HUES48 (cell line): ENCODE measurements at regions not wholly inside any gene's neighbourhood (a gene's known extent, or its start where the extent isn't known, plus 50 kb on each side); places are given as distances from the start of the nearest gene placed in this dataset.
"Not testable (repeated sequence)": the region's sequence is repeated elsewhere in the genome, so short reads cannot be mapped to it uniquely, and the experiment has no call there.

Experiments
- H3K27ac ChIP-seq: one replicate; pipeline ENCODE4 v1.7.0; 2013; ENCODE audit warnings: low read depth, low read length, inconsistent platforms
- H3K27me3 ChIP-seq: 2 replicates; pipeline ENCODE4 v1.6.1; 2013; ENCODE audit warnings: mild to moderate bottlenecking, low read length; ENCODE audit not compliant: control insufficient read depth, insufficient read depth
- H3K36me3 ChIP-seq: 2 replicates; pipeline ENCODE4 v1.6.1; 2013; ENCODE audit warnings: low read length; ENCODE audit not compliant: control insufficient read depth, insufficient read depth
- H3K4me1 ChIP-seq: 2 replicates; pipeline ENCODE4 v1.6.1; 2013; ENCODE audit warnings: mild to moderate bottlenecking, low read length; ENCODE audit not compliant: control insufficient read depth, insufficient read depth
- H3K4me3 ChIP-seq: 2 replicates; pipeline ENCODE4 v1.5.1; 2013; ENCODE audit warnings: mild to moderate bottlenecking, low read depth, low read length
- H3K9ac ChIP-seq: 2 replicates; pipeline ENCODE4 v1.6.1; 2013; ENCODE audit warnings: mild to moderate bottlenecking, low read depth, low read length, moderate library complexity
- H3K9me3 ChIP-seq: 2 replicates; pipeline ENCODE4 v1.6.1; 2013; ENCODE audit warnings: low read length; ENCODE audit not compliant: control insufficient read depth, insufficient read depth

DNA sequence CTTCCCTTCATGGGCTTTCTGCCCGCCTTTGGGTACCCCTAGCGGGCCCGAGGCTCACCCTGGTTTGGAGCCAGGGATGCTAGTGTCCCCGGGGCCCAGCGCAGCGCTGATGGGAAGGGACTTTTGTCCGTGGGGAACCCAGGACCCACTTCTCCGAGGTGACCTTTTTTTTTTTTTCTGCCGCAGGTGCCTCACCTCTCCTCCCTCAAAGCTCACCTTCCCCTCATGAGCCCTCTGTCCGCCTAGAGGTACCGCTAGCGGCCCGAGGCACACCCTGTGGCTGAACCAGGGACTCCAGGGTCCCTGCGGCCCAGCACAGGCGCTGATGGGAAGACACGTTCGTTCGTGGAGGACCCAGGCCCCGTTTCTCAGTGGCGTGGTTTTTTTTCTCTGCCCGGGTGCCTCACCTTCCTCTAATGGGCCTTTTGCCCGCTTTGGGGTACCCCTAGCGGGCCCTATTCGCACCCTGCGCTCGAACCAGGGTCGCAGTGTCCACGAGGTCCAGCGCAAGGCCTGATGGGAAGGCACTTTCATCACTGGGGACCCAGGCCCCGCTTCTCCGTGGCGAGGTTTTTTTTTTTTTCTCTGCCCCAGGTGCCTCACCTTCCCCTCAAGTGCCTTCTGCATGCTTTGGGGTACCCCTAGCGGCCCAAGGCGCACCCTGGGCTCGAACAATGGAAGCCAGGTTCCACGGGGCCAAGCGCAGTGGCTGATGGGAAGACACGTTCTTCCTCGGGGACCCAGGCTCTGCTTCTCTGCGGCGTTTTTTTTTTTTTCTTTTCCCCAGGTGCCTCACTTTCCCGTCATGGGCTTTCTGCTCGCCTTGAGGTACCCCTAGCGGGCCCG lies 1481.6 kb upstream of the TPTE start:
- H3K9me3 ChIP-seq, result peaks cover 14% of the 10 kb centered on the region
- H3K36me3 ChIP-seq, H3K4me3 ChIP-seq, H3K4me1 ChIP-seq, H3K27ac ChIP-seq, H3K27me3 ChIP-seq, H3K9ac ChIP-seq: not testable (repeated sequence)

DNA sequence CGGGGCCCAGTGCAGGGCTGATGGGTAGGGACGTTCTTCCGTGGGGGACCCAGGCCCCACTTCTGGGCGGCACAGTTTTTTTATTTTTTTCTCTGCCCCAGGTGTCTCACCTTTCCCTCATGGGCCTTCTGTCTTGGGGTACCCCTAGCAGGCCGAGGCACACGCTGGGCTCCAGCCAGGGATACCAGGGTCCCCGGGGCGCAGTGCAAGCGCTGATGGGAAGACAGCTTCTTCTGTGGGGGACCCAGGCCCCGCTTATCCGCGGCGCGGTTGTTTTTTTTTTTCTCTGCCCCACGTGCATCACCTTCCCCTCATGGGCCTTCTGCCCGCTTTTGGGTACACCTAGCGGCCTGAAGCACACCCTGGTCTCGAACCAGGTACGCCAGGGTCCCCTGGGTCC lies 1481.0 kb upstream of the TPTE start:
- H3K9ac ChIP-seq, H3K36me3 ChIP-seq, H3K27ac ChIP-seq, H3K4me3 ChIP-seq, H3K27me3 ChIP-seq, H3K4me1 ChIP-seq: not testable (repeated sequence)
- H3K9me3 ChIP-seq, result peaks cover 14% of the 10 kb centered on the region

DNA sequence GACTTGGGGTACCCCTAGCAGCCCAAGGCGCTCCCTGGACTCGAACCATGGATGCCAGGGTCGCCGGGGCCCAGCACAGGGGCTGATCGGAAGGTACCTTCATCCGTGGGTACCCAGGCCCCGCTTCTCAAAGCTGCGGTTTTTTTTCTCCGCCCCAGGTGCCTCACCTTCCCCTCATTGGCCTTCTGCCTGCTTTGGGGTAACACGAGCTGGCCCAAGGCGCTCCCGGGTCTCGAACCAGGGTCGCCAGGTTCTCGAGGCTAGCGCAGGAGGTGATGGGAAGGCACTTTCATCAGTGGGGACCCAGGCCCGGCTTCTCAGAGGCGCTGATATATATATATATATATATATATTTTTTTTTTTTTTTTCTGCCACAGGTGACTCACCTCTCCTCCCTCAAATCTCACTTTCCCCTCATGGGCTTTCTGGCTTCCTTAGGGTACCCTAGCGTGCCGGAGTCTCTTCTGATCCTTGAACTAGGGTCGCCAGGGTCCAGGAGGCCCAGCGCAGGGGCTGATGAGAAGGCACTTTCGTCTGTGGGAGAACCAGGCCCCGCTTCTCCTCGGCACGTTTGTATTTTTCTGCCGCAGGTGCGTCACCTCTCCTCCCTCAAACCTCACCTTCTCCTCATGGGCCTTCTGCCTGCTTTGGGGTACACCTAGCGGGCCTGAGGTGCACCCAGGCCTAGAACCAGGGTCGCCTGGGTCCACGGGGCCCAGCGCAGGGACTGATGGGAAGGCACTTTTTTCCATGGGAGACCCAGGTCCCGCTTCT lies 1480.0 kb upstream of the TPTE start:
- not testable (repeated sequence) for H3K4me1 ChIP-seq, H3K4me3 ChIP-seq, H3K36me3 ChIP-seq, H3K27me3 ChIP-seq, H3K27ac ChIP-seq, H3K9ac ChIP-seq
- H3K9me3 ChIP-seq, result peaks cover 11% of the 10 kb centered on the region

DNA sequence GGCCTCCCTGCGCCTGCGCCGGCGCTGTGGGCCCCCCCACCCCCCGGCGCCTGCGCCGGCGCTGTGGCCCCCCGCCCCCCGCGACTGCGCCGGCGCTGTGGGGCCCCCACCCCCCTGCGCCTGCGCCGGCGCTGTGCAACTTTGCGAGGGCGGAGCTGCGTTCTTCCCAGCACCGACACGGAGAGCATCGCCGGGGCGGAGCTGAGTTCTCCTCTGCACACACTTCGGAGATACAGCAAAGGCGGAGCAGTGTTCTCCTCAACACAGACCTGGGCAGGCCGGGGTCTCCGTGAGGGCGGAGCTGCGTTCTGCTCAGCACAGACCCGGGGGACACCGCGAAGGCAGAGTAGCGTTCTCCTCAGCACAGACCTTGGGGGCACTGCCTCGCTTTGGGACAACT lies 1478.3 kb upstream of the TPTE start:
- not testable (repeated sequence) for H3K36me3 ChIP-seq, H3K9me3 ChIP-seq, H3K4me3 ChIP-seq

DNA sequence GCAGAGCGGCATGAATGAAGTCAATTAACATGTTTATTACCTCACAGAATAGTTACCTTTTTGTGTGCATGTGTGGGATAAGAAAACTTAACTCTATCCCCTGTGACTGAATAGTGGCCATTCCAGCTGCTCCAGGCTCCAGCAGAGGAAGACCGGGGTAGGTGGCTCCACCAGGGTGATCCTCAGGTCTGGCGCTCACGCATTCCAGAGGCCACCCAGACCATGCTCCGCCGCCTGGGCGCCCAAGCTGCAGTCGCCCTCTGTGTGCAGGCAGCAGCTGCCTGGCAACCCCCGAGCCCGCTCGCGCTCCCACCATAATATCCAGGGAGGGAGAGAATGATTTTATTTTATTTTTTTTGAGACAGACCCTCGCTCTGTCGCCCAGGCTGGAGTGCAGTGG lies 1474.5 kb upstream of the TPTE start:
- H3K9ac ChIP-seq, H3K27me3 ChIP-seq, H3K36me3 ChIP-seq, H3K4me1 ChIP-seq, H3K27ac ChIP-seq, H3K9me3 ChIP-seq, H3K4me3 ChIP-seq: not testable (repeated sequence)

More for the DNA sequence above, 1478.3 kb upstream of the TPTE start:
- H3K27ac ChIP-seq, H3K4me1 ChIP-seq, H3K9ac ChIP-seq, H3K27me3 ChIP-seq: not testable (repeated sequence)

DNA sequence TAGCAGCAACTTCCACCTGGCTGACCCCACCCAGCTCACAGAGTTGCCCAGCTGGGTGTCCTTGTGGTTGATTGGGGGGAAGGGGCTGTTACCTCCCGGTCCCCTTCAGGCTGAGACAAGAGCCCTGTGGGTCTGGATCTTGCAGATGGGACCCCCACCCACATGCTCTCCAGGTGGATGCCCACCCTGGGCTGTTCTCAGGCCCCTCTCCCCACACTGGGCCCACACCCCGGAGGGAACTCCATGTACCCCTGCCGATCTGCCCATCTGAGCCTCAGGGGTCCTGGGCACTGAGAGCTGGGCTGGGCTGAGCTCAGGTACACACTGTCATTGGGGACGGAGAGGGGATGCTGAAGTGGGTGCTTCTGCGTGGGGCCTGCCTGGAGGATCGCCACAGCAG lies 1453.9 kb upstream of the TPTE start:
- not testable (repeated sequence) for H3K27ac ChIP-seq, H3K36me3 ChIP-seq, H3K4me1 ChIP-seq, H3K9ac ChIP-seq, H3K9me3 ChIP-seq, H3K4me3 ChIP-seq, H3K27me3 ChIP-seq

DNA sequence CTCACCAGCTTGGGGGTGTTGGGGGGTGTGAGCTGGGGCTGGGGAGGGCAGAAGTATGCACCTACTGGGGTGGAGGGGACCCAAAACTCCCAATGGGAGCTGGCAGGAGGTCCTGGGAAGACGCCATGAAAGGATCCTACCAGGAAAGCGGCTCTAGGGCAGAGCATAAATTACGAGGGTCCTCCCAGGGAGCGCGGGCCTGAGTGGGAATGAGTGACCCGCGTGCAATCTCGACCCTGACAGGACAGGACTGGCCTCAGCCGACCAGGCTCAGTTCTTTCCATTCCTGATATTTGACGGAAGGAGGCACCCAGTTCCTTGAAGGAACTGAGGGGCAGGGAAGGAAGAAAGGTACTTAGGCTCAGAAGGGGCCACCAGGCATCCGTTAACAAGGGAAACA lies 1452.8 kb upstream of the TPTE start:
- H3K4me3 ChIP-seq, H3K36me3 ChIP-seq, H3K4me1 ChIP-seq, H3K9me3 ChIP-seq, H3K27me3 ChIP-seq, H3K9ac ChIP-seq, H3K27ac ChIP-seq: not testable (repeated sequence)

DNA sequence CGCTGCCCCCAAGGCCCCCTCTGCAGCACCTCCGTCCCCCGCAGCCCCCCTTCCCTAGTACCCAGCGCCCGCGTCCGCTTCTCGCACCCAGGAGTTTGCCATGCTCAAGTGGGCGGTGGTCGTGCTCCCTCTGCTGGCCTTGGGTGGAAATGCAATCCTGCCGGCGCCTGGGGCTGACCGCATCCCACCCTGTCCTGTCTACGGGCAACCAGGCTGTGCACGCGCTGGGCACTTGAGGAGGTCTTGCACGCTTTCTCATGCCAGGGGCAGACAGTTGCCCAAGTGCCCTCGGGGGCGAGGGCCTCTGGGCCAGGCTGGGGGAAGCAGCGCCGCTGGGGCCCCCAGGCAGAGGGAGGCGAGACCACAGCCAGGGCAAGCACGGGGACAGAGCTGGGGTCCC lies 1450.7 kb upstream of the TPTE start:
- not testable (repeated sequence) for H3K4me3 ChIP-seq, H3K9ac ChIP-seq, H3K4me1 ChIP-seq, H3K27ac ChIP-seq, H3K36me3 ChIP-seq, H3K9me3 ChIP-seq, H3K27me3 ChIP-seq

DNA sequence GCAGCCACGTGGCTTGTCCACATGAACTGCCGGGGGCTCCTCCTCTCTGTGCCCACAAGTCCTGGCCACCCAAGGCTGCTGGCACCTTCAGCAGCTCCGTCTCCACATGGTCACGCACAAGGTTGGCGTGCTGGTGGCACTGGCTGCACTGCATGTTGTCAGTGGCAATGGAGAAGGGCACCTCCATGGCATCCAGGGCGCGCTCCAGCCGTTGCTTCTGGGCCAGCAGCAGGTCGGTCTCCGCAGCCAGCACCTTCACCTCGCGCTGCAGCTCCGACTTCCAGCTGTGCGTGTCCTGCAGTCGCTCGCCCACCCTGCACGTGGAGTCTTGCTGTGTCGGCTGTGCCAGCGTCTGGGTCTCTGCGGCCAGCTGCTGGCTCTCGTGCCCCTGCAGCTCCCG lies 1448.4 kb upstream of the TPTE start:
- H3K4me1 ChIP-seq, H3K9me3 ChIP-seq, H3K9ac ChIP-seq, H3K4me3 ChIP-seq, H3K27me3 ChIP-seq, H3K36me3 ChIP-seq, H3K27ac ChIP-seq: not testable (repeated sequence)

DNA sequence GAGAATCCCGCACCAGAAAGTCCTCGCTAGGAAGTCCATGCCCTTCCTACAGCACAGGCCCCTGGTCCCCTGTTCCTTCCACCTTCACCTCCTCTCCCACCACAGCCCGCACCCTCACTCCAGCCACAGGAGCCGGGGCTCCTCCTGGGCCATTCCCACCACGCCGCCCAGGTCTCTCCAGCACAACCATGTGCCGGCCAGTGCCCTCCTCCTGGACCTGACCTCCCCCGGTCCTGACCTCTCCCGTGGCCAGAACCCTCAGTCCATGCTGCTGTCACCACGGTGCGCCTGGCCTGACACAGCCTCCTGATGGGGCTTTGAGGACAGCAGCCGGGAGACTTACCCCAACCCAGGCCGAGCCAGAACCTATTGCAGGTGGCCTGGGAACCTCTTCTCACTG lies 1446.6 kb upstream of the TPTE start:
- H3K27ac ChIP-seq, H3K9me3 ChIP-seq, H3K36me3 ChIP-seq, H3K27me3 ChIP-seq, H3K4me1 ChIP-seq, H3K4me3 ChIP-seq, H3K9ac ChIP-seq: not testable (repeated sequence)

DNA sequence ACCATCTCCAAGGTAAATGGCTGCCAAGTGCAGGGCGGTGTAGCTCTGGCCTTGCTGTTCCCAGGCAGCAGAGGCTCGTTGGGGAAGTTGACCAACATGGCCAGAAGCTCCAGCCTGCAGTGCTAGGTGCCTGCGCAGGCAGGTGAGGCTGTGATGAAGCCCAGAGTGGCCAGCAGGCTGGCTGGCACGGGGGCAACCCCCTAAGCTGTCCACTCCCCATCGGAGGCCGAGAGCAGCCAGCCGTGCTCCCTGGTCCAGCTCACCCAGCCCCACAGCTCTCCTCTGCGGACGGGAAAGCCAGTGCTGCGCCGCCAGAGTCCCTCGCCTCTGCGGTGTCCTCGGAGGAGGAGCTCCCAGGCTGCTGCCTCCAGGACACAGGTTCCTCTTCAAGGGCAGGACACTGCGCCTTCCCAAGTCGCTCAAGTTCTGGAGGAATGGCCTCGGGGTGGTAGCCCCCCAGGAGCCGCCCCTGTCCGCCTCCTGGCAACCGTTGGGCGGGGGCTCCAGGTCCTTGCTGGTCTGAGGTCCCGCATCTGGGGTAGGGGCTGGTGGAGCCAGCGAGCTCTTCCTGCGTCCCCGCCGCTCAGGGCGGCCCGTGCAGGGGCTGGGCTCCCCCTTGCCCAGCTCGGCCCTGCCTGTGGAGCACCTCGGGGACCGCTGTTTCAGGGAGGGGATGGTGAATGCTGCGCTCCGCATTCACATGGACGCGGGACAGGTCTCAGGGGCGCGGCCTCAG lies 1438.1 kb upstream of the TPTE start:
- not testable (repeated sequence) for H3K27me3 ChIP-seq, H3K27ac ChIP-seq, H3K9ac ChIP-seq, H3K4me1 ChIP-seq, H3K4me3 ChIP-seq, H3K36me3 ChIP-seq, H3K9me3 ChIP-seq
